B cell (primary cell): ENCODE measurements at regions not wholly inside any gene's neighbourhood (a gene's known extent, or its start where the extent isn't known, plus 50 kb on each side); places are given as distances from the start of the nearest gene placed in this dataset.
"Not testable (repeated sequence)": the region's sequence is repeated elsewhere in the genome, so short reads cannot be mapped to it uniquely, and the experiment has no call there.

Source experiments
- EZH2 ChIP-seq: IDR thresholded peaks from 2 replicates; pipeline ENCODE4 v1.6.1; 2012; ENCODE audit warnings: borderline replicate concordance, low read depth, mild to moderate bottlenecking, moderate library complexity, low read length; ENCODE audit not compliant: insufficient read depth, poor library complexity, severe bottlenecking
- TF ChIP-seq, protein P1 (sequence below): fragments of 200-600 bp; IDR thresholded peaks from one replicate; pipeline ENCODE4 v1.8.0; 2022; ENCODE audit warnings: antibody characterized with exemption, mild to moderate bottlenecking

DNA sequence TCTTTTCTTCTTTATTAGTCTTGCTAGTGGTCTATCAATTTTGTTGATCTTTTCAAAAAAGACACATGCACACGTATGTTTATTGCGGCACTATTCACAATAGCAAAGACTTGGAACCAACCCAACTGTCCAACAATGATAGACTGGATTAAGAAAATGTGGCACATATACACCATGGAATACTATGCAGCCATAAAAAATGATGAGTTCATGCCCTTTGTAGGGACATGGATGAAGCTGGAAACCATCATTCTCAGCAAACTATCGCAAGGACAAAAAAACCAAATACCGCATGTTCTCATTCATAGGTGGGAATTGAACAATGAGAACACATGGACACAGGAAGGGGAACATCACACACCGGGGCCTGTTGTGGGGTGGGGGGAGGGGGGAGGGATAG lies 657.1 kb downstream of the MECOM start:
- TF ChIP-seq, protein P1, sequence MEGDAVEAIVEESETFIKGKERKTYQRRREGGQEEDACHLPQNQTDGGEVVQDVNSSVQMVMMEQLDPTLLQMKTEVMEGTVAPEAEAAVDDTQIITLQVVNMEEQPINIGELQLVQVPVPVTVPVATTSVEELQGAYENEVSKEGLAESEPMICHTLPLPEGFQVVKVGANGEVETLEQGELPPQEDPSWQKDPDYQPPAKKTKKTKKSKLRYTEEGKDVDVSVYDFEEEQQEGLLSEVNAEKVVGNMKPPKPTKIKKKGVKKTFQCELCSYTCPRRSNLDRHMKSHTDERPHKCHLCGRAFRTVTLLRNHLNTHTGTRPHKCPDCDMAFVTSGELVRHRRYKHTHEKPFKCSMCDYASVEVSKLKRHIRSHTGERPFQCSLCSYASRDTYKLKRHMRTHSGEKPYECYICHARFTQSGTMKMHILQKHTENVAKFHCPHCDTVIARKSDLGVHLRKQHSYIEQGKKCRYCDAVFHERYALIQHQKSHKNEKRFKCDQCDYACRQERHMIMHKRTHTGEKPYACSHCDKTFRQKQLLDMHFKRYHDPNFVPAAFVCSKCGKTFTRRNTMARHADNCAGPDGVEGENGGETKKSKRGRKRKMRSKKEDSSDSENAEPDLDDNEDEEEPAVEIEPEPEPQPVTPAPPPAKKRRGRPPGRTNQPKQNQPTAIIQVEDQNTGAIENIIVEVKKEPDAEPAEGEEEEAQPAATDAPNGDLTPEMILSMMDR = not testable (repeated sequence)
- TF ChIP-seq EZH2 = not testable (repeated sequence)
